HCT116 (cell line): ENCODE measurements at regions not wholly inside any gene's neighbourhood (a gene's known extent, or its start where the extent isn't known, plus 50 kb on each side); places are given as distances from the start of the nearest gene placed in this dataset.

Experiments used
- ATAC-seq: fragments of 200-7000 bp; cut with Tn5 transposase; 2 replicates; pipeline ENCODE4 v1.9.1; 2020; ENCODE audit warnings: mild to moderate bottlenecking, moderate library complexity
- BruUV-seq: library from RNA; stranded (reverse); fragments of 400-500 nt; replicated peaks from 2 replicates; lab custom pipeline; 2021; lab: Mats Ljungman, UMichigan
- CTCF ChIA-PET: fragments of 300-600 bp; sonication (Branson Sonifier 250); formaldehyde crosslinking; loops from one replicate; lab custom pipeline; 2021; ENCODE audit warnings: antibody characterized with exemption; lab: Charles Lee
- POLR2A ChIA-PET: fragments of 300-600, 350-600 bp; sonication (Branson Sonifier 250); formaldehyde crosslinking; loops from one replicate; lab custom pipeline; 2021; ENCODE audit warnings: antibody characterized with exemption; lab: Charles Lee
- RAD21 ChIA-PET, 2 experiments: fragments of 300-600 bp; sonication (Branson Sonifier 250); formaldehyde crosslinking; loops; one replicate each; lab custom pipeline; 2023; ENCODE audit warnings: low total read pairs in 2 of 2; ENCODE audit not compliant: uncharacterized antibody in 2 of 2, unreplicated experiment in 2 of 2, low non-redundant PET in 1 of 2; lab: Charles Lee
- DNase-seq: peaks from one replicate; pipeline ENCODE4 v3.0.0-alpha.2; 2010; ENCODE audit warnings: low read depth, low spot score
- H2AFZ ChIP-seq: fragments of 200-600 bp; shearing (Covaris generic), sonication (generic); 2 replicates; pipeline ENCODE4 v1.6.1; 2017; ENCODE audit warnings: low read depth, mixed run types, mixed read lengths, antibody characterized with exemption, low read length; ENCODE audit not compliant: poor library complexity, severe bottlenecking
- H3K27ac ChIP-seq: 2 replicates; pipeline ENCODE4 v1.5.1; 2012; ENCODE audit warnings: low read depth, low read length
- H3K27me3 ChIP-seq: fragments of 200-600 bp; sonication (generic); 2 replicates; pipeline ENCODE4 v1.6.1; 2016; ENCODE audit warnings: mixed run types, low read length, mixed read lengths; ENCODE audit not compliant: insufficient read depth
- H3K36me3 ChIP-seq, 2 experiments: fragments of 200-500 bp in 1 of 2; fragments of 200-600 bp in 1 of 2; sonication (Bioruptor generic) in 1 of 2; sonication (generic) in 1 of 2; 2 replicates each; pipeline versions ENCODE4 v1.5.1 to v1.6.1; 2014 to 2016; ENCODE audit warnings: low read length in 2 of 2, inconsistent platforms in 1 of 2, mixed read lengths in 1 of 2, mixed run types in 1 of 2; ENCODE audit not compliant: insufficient read depth in 2 of 2, control insufficient read depth in 1 of 2
- H3K4me1 ChIP-seq, 2 experiments: fragments of 200-600 bp in 1 of 2; sonication (generic) in 1 of 2; 2 replicates each; pipeline versions ENCODE4 v1.5.1 to v1.6.1; 2012 to 2017; ENCODE audit warnings: low read length in 2 of 2, inconsistent platforms in 1 of 2, mild to moderate bottlenecking in 1 of 2, mixed read lengths in 1 of 2, mixed run types in 1 of 2, moderate library complexity in 1 of 2; ENCODE audit not compliant: insufficient read depth in 2 of 2, control insufficient read depth in 1 of 2
- H3K4me2 ChIP-seq: fragments of 200-600 bp; sonication (generic); 2 replicates; pipeline ENCODE4 v1.6.1; 2017; ENCODE audit warnings: mixed run types, low read length, mixed read lengths
- H3K4me3 ChIP-seq, 2 experiments: fragments of 200-600 bp in 1 of 2; sonication (generic) in 1 of 2; replicated peaks in 1 of 2; 2 replicates each; pipeline ENCODE4 v1.5.1; 2011 to 2016; ENCODE audit warnings: low read length in 2 of 2, control low read depth in 1 of 2, low read depth in 1 of 2, mild to moderate bottlenecking in 1 of 2, mixed read lengths in 1 of 2, mixed run types in 1 of 2
- H3K79me2 ChIP-seq: fragments of 200-600 bp; sonication (generic); 2 replicates; pipeline ENCODE4 v1.6.1; 2017; ENCODE audit warnings: mild to moderate bottlenecking, mixed run types, low read length, moderate library complexity, mixed read lengths; ENCODE audit not compliant: insufficient read depth
- H3K9ac ChIP-seq: fragments of 200-600 bp; sonication (generic); 2 replicates; pipeline ENCODE4 v1.6.1; 2016; ENCODE audit warnings: low read length, mixed read lengths
- H3K9me2 ChIP-seq: fragments of 200-600 bp; sonication (generic), shearing (Covaris generic); 2 replicates; pipeline ENCODE4 v1.6.1; 2017; ENCODE audit warnings: mixed run types, mild to moderate bottlenecking, moderate library complexity; ENCODE audit not compliant: insufficient read depth
- H3K9me3 ChIP-seq, 2 experiments: fragments of 200-500 bp in 1 of 2; fragments of 200-600 bp in 1 of 2; sonication (Bioruptor generic) in 1 of 2; sonication (generic) in 1 of 2; 2 replicates each; pipeline ENCODE4 v1.6.1; 2014 to 2017; ENCODE audit warnings: low read length in 2 of 2, mixed read lengths in 2 of 2, inconsistent platforms in 1 of 2, low read depth in 1 of 2, mild to moderate bottlenecking in 1 of 2, mixed run types in 1 of 2, moderate library complexity in 1 of 2; ENCODE audit not compliant: control insufficient read depth in 1 of 2, insufficient read depth in 1 of 2
- H4K20me1 ChIP-seq: fragments of 200-600 bp; sonication (generic), shearing (Covaris generic); 2 replicates; pipeline ENCODE4 v1.6.1; 2017; ENCODE audit warnings: mixed run types, mild to moderate bottlenecking, moderate library complexity; ENCODE audit not compliant: insufficient read depth
- CBX3 ChIP-seq: IDR thresholded peaks from 2 replicates; pipeline ENCODE4 v1.6.1; 2012; ENCODE audit warnings: low read depth
- ELF1 ChIP-seq: IDR thresholded peaks from 2 replicates; pipeline ENCODE4 v1.6.1; 2012; ENCODE audit warnings: low read depth, borderline replicate concordance
- EZH2 ChIP-seq: fragments of 200-600 bp; sonication (generic); IDR thresholded peaks from 2 replicates; pipeline ENCODE4 v1.6.1; 2017; ENCODE audit warnings: antibody characterized with exemption, mixed run types
- JUND ChIP-seq: IDR thresholded peaks from 2 replicates; pipeline ENCODE4 v1.6.1; 2012
- MAX ChIP-seq: IDR thresholded peaks from 2 replicates; pipeline ENCODE4 v1.6.1; 2012
- RAD21 ChIP-seq: IDR thresholded peaks from 2 replicates; pipeline ENCODE4 v1.6.1; 2012; ENCODE audit warnings: low read depth, mild to moderate bottlenecking
- REST ChIP-seq: IDR thresholded peaks from 2 replicates; pipeline ENCODE4 v1.6.1; 2012; ENCODE audit warnings: low read depth
- SIN3A ChIP-seq: IDR thresholded peaks from 2 replicates; pipeline ENCODE4 v1.6.1; 2012; ENCODE audit warnings: low read depth
- SP1 ChIP-seq: IDR thresholded peaks from 2 replicates; pipeline ENCODE4 v1.6.1; 2012; ENCODE audit warnings: low read depth
- SRF ChIP-seq: IDR thresholded peaks from 2 replicates; pipeline ENCODE4 v1.6.1; 2012; ENCODE audit warnings: low read depth
- YY1 ChIP-seq: IDR thresholded peaks from 2 replicates; pipeline ENCODE4 v1.6.1; 2011; ENCODE audit warnings: low read length, low read depth, moderate library complexity, mild to moderate bottlenecking; ENCODE audit not compliant: insufficient replicate concordance; ENCODE audit errors: extremely low read depth
- ZFX ChIP-seq: fragments of 450-650 bp; IDR thresholded peaks from 2 replicates; pipeline ENCODE4 v1.6.1; 2017
- intact Hi-C: fragments of 100-400 bp; cut with micrococcal nuclease; formaldehyde crosslinking; loops from 2 replicates; pipeline ENCODE4 v1.10.0; 2022
- TF ChIP-seq, protein P1 (sequence below), 3 experiments: fragments of 200-600 bp in 1 of 3; sonication (generic) in 1 of 3; IDR thresholded peaks in 2 of 3; conservative IDR thresholded peaks in 1 of 3; 2 replicates each; pipeline ENCODE4 v1.5.1; 2012 to 2017; ENCODE audit warnings: low read depth in 2 of 3, low read length in 2 of 3, antibody characterized with exemption in 1 of 3, borderline replicate concordance in 1 of 3, control low read depth in 1 of 3, mild to moderate bottlenecking in 1 of 3, mixed read lengths in 1 of 3, mixed run types in 1 of 3, moderate library complexity in 1 of 3; ENCODE audit not compliant: insufficient read depth in 1 of 3
- TF ChIP-seq, protein P2 (sequence below): IDR thresholded peaks from 2 replicates; pipeline ENCODE4 v1.6.1; 2012

DNA sequence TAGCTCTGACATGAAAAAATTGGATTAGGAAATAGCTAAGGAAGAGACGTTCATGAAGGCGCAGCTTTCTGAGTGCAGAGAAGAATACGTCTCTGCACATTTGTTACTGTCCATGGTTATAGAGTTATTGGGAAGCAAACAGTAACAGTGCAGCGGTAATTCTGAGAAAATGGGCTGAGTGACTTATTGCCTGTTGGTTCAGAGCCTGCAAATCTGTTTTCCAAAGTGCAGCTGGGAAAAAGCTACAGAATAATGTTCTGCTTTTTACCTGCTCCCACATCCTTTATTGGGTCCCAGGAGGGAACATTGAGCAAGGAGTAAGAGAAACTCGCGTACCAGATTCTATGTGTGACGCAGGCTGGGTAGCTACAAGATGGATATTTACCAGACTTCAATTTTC, 160.2 kb downstream of the BTBD3 start:
- POLR2A ChIA-PET, result no interaction called here
- no peak overlapping the region for H3K9ac ChIP-seq
- no TSS peak for BruUV-seq
- CTCF ChIA-PET, result no interaction called here
- no peak for DNase-seq
- RAD21 ChIA-PET, result no interaction called here
- no peak overlapping the region for H2AFZ ChIP-seq
- no peak overlapping the region for H3K27ac ChIP-seq
- no peak for ATAC-seq
- intact Hi-C loops, result no loop called here
- no peak overlapping the region for H3K4me2 ChIP-seq
- no peaks in the 10 kb centered on the region for H3K27me3 ChIP-seq
- H3K79me2 ChIP-seq, result no peaks in the 10 kb centered on the region
- TF ChIP-seq SP1 (no peak), MAX (no peak)
- no peak overlapping the region for H3K4me3 ChIP-seq
- H4K20me1 ChIP-seq, result no peaks in the 10 kb centered on the region
- H3K9me3 ChIP-seq, result peaks cover 1 to 12% of the 10 kb centered on the region in 2 experiments; a peak in 2 of 4 replicates
- no peaks in the 10 kb centered on the region for H3K9me2 ChIP-seq
- no peaks in the 10 kb centered on the region for H3K36me3 ChIP-seq
- H3K4me1 ChIP-seq, result no peaks in the 10 kb centered on the region

GRCh38 chr20:12079490-12079889, 161.8 kb downstream of the BTBD3 start:
- intact Hi-C loops, result no loop called here
- Histone ChIP-seq H3K27me3 (no peaks in the 10 kb centered on the region), H3K9me2 (no peaks in the 10 kb centered on the region), H3K79me2 (no peaks in the 10 kb centered on the region), H3K4me3 (no peak overlapping the region), H3K9ac (no peak overlapping the region), H3K4me2 (no peak overlapping the region), H3K36me3 (no peaks in the 10 kb centered on the region), H4K20me1 (no peaks in the 10 kb centered on the region), H3K9me3 (peaks cover 4 to 12% of the 10 kb centered on the region in 2 experiments; a peak in 2 of 4 replicates), H3K4me1 (no peaks in the 10 kb centered on the region), H2AFZ (no peak overlapping the region), H3K27ac (no peak overlapping the region)
- BruUV-seq, result no TSS peak
- RAD21 ChIA-PET, result no interaction called here
- no peak for DNase-seq
- no peak for ATAC-seq
- CTCF ChIA-PET, result no interaction called here
- POLR2A ChIA-PET, result no interaction called here
- TF ChIP-seq RAD21 (no peak), ZFX (no peak), YY1 (no peak), SIN3A (no peak), JUND (no peak), EZH2 (no peak), MAX (no peak), REST (no peak), SP1 (no peak), CBX3 (no peak), ELF1 (no peak), SRF (no peak)
- TF ChIP-seq, protein P1, sequence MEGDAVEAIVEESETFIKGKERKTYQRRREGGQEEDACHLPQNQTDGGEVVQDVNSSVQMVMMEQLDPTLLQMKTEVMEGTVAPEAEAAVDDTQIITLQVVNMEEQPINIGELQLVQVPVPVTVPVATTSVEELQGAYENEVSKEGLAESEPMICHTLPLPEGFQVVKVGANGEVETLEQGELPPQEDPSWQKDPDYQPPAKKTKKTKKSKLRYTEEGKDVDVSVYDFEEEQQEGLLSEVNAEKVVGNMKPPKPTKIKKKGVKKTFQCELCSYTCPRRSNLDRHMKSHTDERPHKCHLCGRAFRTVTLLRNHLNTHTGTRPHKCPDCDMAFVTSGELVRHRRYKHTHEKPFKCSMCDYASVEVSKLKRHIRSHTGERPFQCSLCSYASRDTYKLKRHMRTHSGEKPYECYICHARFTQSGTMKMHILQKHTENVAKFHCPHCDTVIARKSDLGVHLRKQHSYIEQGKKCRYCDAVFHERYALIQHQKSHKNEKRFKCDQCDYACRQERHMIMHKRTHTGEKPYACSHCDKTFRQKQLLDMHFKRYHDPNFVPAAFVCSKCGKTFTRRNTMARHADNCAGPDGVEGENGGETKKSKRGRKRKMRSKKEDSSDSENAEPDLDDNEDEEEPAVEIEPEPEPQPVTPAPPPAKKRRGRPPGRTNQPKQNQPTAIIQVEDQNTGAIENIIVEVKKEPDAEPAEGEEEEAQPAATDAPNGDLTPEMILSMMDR (IDR thresholded peaks at IDR 0.05 in 2 of 3, conservative IDR thresholded peaks at IDR 0.05 in 1 of 3; ENCODE audit: borderline replicate concordance in 1 of 3, insufficient read depth in 1 of 3, low read depth in 2 of 3, low read length in 2 of 3), result no peak
- TF ChIP-seq, protein P2, sequence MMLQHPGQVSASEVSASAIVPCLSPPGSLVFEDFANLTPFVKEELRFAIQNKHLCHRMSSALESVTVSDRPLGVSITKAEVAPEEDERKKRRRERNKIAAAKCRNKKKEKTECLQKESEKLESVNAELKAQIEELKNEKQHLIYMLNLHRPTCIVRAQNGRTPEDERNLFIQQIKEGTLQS, result no peak
